Endothelial cell of umbilical vein (primary cell): ENCODE measurements at regions not wholly inside any gene's neighbourhood (a gene's known extent, or its start where the extent isn't known, plus 50 kb on each side); places are given as distances from the start of the nearest gene placed in this dataset.

Experiments used
- JUN ChIP-seq: IDR thresholded peaks from 2 replicates; pipeline ENCODE4 v1.6.1; 2011; ENCODE audit warnings: borderline replicate concordance, low read depth; ENCODE audit not compliant: insufficient read length, insufficient read depth
- POLR2AphosphoS5 ChIP-seq: IDR thresholded peaks from 2 replicates; pipeline ENCODE4 v1.6.1; 2012; ENCODE audit warnings: low read depth, mild to moderate bottlenecking, control low read depth, low read length, moderate library complexity; ENCODE audit not compliant: insufficient read depth
- TF ChIP-seq, protein P1 (sequence below), 2 donors: IDR thresholded peaks; 1 replicate in 1 of 2; 2 replicates in 1 of 2; pipeline ENCODE4 v1.5.1; 2011; ENCODE audit warnings: low read length in 2 of 2, mild to moderate bottlenecking in 2 of 2, moderate library complexity in 2 of 2, control low read depth in 1 of 2, inconsistent platforms in 1 of 2, low read depth in 1 of 2; ENCODE audit not compliant: insufficient read depth in 1 of 2; ENCODE audit errors: extremely low read depth in 1 of 2
- TF ChIP-seq, protein P2 (sequence below): IDR thresholded peaks from 2 replicates; pipeline ENCODE4 v1.6.1; 2011; ENCODE audit not compliant: insufficient read depth, insufficient read length

DNA sequence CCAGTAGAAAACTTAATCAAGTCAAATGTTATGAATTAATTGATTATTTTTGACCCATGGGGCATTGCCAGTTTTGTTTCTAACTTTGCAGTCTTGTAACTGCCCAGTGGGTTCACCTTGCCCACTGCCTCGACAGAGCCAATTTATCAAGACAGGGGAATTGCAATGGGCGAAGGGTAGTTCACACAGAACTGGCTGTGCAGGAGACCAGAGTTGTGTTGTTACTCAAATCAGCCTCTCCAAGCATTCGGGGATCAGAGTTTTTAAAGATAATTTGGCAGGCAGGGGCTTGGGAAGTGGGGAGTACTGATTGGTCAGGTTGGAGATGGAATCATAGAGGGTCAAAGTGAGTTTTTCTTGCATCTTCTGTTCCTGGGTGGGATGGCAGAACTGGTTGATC is 168.5 kb upstream of the COPS8 start:
- TF ChIP-seq, protein P1, sequence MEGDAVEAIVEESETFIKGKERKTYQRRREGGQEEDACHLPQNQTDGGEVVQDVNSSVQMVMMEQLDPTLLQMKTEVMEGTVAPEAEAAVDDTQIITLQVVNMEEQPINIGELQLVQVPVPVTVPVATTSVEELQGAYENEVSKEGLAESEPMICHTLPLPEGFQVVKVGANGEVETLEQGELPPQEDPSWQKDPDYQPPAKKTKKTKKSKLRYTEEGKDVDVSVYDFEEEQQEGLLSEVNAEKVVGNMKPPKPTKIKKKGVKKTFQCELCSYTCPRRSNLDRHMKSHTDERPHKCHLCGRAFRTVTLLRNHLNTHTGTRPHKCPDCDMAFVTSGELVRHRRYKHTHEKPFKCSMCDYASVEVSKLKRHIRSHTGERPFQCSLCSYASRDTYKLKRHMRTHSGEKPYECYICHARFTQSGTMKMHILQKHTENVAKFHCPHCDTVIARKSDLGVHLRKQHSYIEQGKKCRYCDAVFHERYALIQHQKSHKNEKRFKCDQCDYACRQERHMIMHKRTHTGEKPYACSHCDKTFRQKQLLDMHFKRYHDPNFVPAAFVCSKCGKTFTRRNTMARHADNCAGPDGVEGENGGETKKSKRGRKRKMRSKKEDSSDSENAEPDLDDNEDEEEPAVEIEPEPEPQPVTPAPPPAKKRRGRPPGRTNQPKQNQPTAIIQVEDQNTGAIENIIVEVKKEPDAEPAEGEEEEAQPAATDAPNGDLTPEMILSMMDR (IDR thresholded peaks at IDR 0.05; ENCODE audit: extremely low read depth in 1 of 2, insufficient read depth in 1 of 2, low read depth in 1 of 2, low read length in 2 of 2), result no peak
- TF ChIP-seq POLR2AphosphoS5 (no peak), JUN (no peak)
- TF ChIP-seq, protein P2, sequence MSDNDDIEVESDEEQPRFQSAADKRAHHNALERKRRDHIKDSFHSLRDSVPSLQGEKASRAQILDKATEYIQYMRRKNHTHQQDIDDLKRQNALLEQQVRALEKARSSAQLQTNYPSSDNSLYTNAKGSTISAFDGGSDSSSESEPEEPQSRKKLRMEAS, result no peak
